Upper lobe of left lung (tissue), 6 donors: ENCODE measurements at regions not wholly inside any gene's neighbourhood (a gene's known extent, or its start where the extent isn't known, plus 50 kb on each side); places are given as distances from the start of the nearest gene placed in this dataset.

Experiments used
- ATAC-seq, 2 donors: fragments of 200-7000 bp; cut with Tn5 transposase; one replicate each; pipeline ENCODE4 v1.9.1; 2022; ENCODE audit warnings: mild to moderate bottlenecking in 2 of 2, moderate library complexity in 2 of 2; ENCODE audit not compliant: low FRiP score in 2 of 2
- DNase-seq, 2 donors: peaks; one replicate each; pipeline ENCODE4 v3.0.0-alpha.2; 2019 to 2020
- H3K27ac ChIP-seq, 4 donors: fragments of 200-600 bp; sonication (generic); one replicate each; pipeline ENCODE4 v1.5.1; 2016 to 2019
- H3K27me3 ChIP-seq, 4 donors: fragments of 200-600 bp; sonication (generic); one replicate each; pipeline ENCODE4 v1.5.1; 2017 to 2019
- H3K36me3 ChIP-seq, 4 donors: fragments of 200-600 bp; sonication (generic); one replicate each; pipeline ENCODE4 v1.5.1; 2016 to 2019
- H3K4me1 ChIP-seq, 4 donors: fragments of 200-600 bp; sonication (generic); one replicate each; pipeline ENCODE4 v1.5.1; 2018 to 2019
- H3K4me3 ChIP-seq, 4 donors: fragments of 200-600 bp; sonication (generic); one replicate each; pipeline ENCODE4 v1.5.1; 2017 to 2019; ENCODE audit warnings: mild to moderate bottlenecking in 2 of 4, moderate library complexity in 1 of 4
- H3K9me3 ChIP-seq, 4 donors: fragments of 200-600 bp; sonication (generic); one replicate each; pipeline ENCODE4 v1.5.1; 2018 to 2019
- CTCF ChIP-seq, 6 experiments: fragments of 450-650 bp in 4 of 6; fragments of 200-600 bp in 2 of 6; sonication (generic) in 2 of 6; IDR thresholded peaks; one replicate each; pipeline ENCODE4 v1.5.1; 2016 to 2019; ENCODE audit warnings: antibody characterized with exemption in 6 of 6
- EP300 ChIP-seq, 4 donors: sonication (generic); formaldehyde crosslinking; IDR thresholded peaks; one replicate each; pipeline ENCODE4 v1.5.1; 2017; ENCODE audit warnings: antibody characterized with exemption in 4 of 4, control low read depth in 2 of 4
- POLR2A ChIP-seq, 4 donors: fragments of 450-650 bp; IDR thresholded peaks; one replicate each; pipeline ENCODE4 v1.5.1; 2016 to 2017; ENCODE audit warnings: antibody characterized with exemption in 4 of 4, mild to moderate bottlenecking in 2 of 4
- POLR2AphosphoS5 ChIP-seq, 2 donors: sonication (generic); formaldehyde crosslinking; IDR thresholded peaks; one replicate each; pipeline ENCODE4 v1.5.1; 2017; ENCODE audit warnings: antibody characterized with exemption in 2 of 2
- WGBS, 2 donors: methylation state at CpG; one replicate each; pipeline ENCODE4 v1.1.5; 2017 to 2018; 5-methylcytosine and 5-hydroxymethylcytosine counted together
- donor health status: DM: no; HTN: no; CAD: no; lungs with moderate emphysema.
- donor health status: DM: no; HTN: yes; CAD: no; lungs with severe emphysema.

GRCh38 chr9:82680179-82680935 lies 382.6 kb downstream of the RASEF start:
- DNase-seq (no peak), ATAC-seq (no peak)
- H3K27ac ChIP-seq: no peak overlapping the region
- 62 to 68% methylated on average over 13 of the region's 13 CpGs for WGBS, 2 donors
- H3K27me3 ChIP-seq: no peaks in the 10 kb centered on the region
- H3K4me1 ChIP-seq: no peaks in the 10 kb centered on the region
- H3K4me3 ChIP-seq: no peak overlapping the region
- TF ChIP-seq CTCF (IDR thresholded peaks at IDR 0.05): no peak
- no peak for TF ChIP-seq POLR2AphosphoS5 (IDR thresholded peaks at IDR 0.05)
- no peak for TF ChIP-seq EP300 (IDR thresholded peaks at IDR 0.05)
- H3K36me3 ChIP-seq: no peaks in the 10 kb centered on the region
- no peaks in the 10 kb centered on the region for H3K9me3 ChIP-seq

- Histone ChIP-seq H3K27me3 (no peaks in the 10 kb centered on the region), H3K9me3 (no peaks in the 10 kb centered on the region), H3K4me3 (no peak overlapping the region), H3K36me3 (no peaks in the 10 kb centered on the region), H3K4me1 (no peaks in the 10 kb centered on the region), H3K27ac (no peak overlapping the region)
- DNase-seq (no peak), ATAC-seq (no peak)
- TF ChIP-seq POLR2AphosphoS5 (IDR thresholded peaks at IDR 0.05) (no peak), EP300 (IDR thresholded peaks at IDR 0.05) (no peak), POLR2A (IDR thresholded peaks at IDR 0.05) (no peak), CTCF (IDR thresholded peaks at IDR 0.05) (no peak)
Observed at GRCh38 chr9:82681809-82682208, 381.1 kb downstream of the RASEF start.

GRCh38 chr9:82682431-82682830 lies 380.5 kb downstream of the RASEF start:
- ATAC-seq: no peak
- Histone ChIP-seq H3K27me3 (no peaks in the 10 kb centered on the region), H3K36me3 (no peaks in the 10 kb centered on the region), H3K27ac (no peak overlapping the region), H3K9me3 (no peaks in the 10 kb centered on the region), H3K4me3 (no peak overlapping the region), H3K4me1 (no peaks in the 10 kb centered on the region)
- 94% methylated on average over 2 of the region's 2 CpGs; no CpG with 5 or more reads in 1 of the 2 donors for WGBS, 2 donors
- TF ChIP-seq EP300 (IDR thresholded peaks at IDR 0.05) (no peak), POLR2AphosphoS5 (IDR thresholded peaks at IDR 0.05) (no peak), CTCF (IDR thresholded peaks at IDR 0.05) (no peak), POLR2A (IDR thresholded peaks at IDR 0.05) (no peak)
- no peak for DNase-seq

GRCh38 chr9:82695704-82696103 lies 367.2 kb downstream of the RASEF start:
- Histone ChIP-seq H3K4me3 (no peak overlapping the region), H3K27me3 (no peaks in the 10 kb centered on the region), H3K36me3 (no peaks in the 10 kb centered on the region), H3K9me3 (peaks cover 0 to 14% (median 5%) of the 10 kb centered on the region in 4 donors), H3K4me1 (no peaks in the 10 kb centered on the region), H3K27ac (no peak overlapping the region)
- TF ChIP-seq POLR2A (IDR thresholded peaks at IDR 0.05) (no peak), POLR2AphosphoS5 (IDR thresholded peaks at IDR 0.05) (no peak), EP300 (IDR thresholded peaks at IDR 0.05) (no peak), CTCF (IDR thresholded peaks at IDR 0.05) (no peak)
- DNase-seq (no peak), ATAC-seq (no peak)
- 94 to 96% methylated on average over 3 of the region's 3 CpGs for WGBS, 2 donors

- ATAC-seq (no peak), DNase-seq (no peak)
- no peak overlapping the region for H3K4me3 ChIP-seq
- no peaks in the 10 kb centered on the region for H3K9me3 ChIP-seq
- 76 to 81% methylated on average over 5 of the region's 5 CpGs for WGBS, 2 donors
- TF ChIP-seq CTCF (IDR thresholded peaks at IDR 0.05) (no peak), POLR2AphosphoS5 (IDR thresholded peaks at IDR 0.05) (no peak), POLR2A (IDR thresholded peaks at IDR 0.05) (no peak), EP300 (IDR thresholded peaks at IDR 0.05) (no peak)
- H3K27ac ChIP-seq: no peak overlapping the region
- H3K4me1 ChIP-seq: no peaks in the 10 kb centered on the region
- H3K36me3 ChIP-seq: no peaks in the 10 kb centered on the region
- H3K27me3 ChIP-seq: no peaks in the 10 kb centered on the region
Observed at GRCh38 chr9:82706786-82707185, 356.2 kb downstream of the RASEF start.
